ENCODE measurements at regions not wholly inside any gene's neighbourhood (a gene's known extent, or its start where the extent isn't known, plus 50 kb on each side); places are given as distances from the start of the nearest gene placed in this dataset.

DNA sequence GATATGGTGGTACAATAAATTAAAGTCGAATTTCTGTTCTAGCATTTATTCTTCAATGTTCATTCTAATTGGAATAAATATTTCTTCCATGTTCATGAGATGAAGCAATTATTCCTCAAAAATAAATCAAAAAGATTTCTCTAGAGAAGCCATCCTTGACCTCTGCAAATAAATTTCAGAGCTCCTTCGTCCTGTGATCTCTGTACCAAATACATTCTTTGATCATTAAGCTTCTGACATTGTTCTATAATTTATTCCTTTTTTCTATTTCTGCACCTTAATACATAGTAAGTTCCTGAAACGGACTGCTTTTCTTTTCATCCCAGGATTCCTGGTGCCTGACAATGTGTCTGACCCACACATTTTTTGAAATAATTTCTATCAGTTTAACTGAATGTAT, 1039.3 kb upstream of the TYRP1 start:
- Histone ChIP-seq H3K4me1 (ENCODE audit: insufficient read depth, low read length) (no peaks in the 10 kb centered on the region), H2AFZ (ENCODE audit: low read length) (no peak overlapping the region), H3K4me2 (ENCODE audit: low read length) (no peak overlapping the region), H4K20me1 (ENCODE audit: low read length) (no peaks in the 10 kb centered on the region), H3K9me2 (replicated peaks; ENCODE audit: low read length) (no peaks in the 10 kb centered on the region), H3K9me3 (ENCODE audit: low read length) (no peaks in the 10 kb centered on the region), H3K27ac (ENCODE audit: low read length) (no peak overlapping the region), H3K36me3 (ENCODE audit: low read depth, low read length) (no peaks in the 10 kb centered on the region), H3K27me3 (ENCODE audit: low read length) (no peaks in the 10 kb centered on the region), H3K9ac (ENCODE audit: low read length) (no peak overlapping the region), H3F3A (ENCODE audit: low read length, unreplicated experiment) (no peaks in the 10 kb centered on the region), H3K4me3 (ENCODE audit: low read length) (no peak overlapping the region), H3K79me2 (ENCODE audit: low read length) (no peaks in the 10 kb centered on the region)
- DNase-seq (no peak), ATAC-seq (no peak)
- TF ChIP-seq EZH2 (IDR thresholded peaks at IDR 0.05; ENCODE audit: low read length, unreplicated experiment) (no peak), EZH2phosphoT487 (IDR thresholded peaks at IDR 0.05; ENCODE audit: borderline replicate concordance, low read length) (no peak)
- TF ChIP-seq, protein P1, sequence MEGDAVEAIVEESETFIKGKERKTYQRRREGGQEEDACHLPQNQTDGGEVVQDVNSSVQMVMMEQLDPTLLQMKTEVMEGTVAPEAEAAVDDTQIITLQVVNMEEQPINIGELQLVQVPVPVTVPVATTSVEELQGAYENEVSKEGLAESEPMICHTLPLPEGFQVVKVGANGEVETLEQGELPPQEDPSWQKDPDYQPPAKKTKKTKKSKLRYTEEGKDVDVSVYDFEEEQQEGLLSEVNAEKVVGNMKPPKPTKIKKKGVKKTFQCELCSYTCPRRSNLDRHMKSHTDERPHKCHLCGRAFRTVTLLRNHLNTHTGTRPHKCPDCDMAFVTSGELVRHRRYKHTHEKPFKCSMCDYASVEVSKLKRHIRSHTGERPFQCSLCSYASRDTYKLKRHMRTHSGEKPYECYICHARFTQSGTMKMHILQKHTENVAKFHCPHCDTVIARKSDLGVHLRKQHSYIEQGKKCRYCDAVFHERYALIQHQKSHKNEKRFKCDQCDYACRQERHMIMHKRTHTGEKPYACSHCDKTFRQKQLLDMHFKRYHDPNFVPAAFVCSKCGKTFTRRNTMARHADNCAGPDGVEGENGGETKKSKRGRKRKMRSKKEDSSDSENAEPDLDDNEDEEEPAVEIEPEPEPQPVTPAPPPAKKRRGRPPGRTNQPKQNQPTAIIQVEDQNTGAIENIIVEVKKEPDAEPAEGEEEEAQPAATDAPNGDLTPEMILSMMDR (conservative IDR thresholded peaks at IDR 0.05; ENCODE audit: low read depth, low read length) = no peak
- no TSS peak for BruUV-seq (replicated peaks)
- intact Hi-C loops (cut with micrococcal nuclease) = no loop called here
- CTCF ChIA-PET = no interaction called here
- POLR2A ChIA-PET (ENCODE audit: unreplicated experiment) = no interaction called here

GRCh38 chr9:11663913-11664312, 1029.3 kb upstream of the TYRP1 start:
- Histone ChIP-seq H3K4me2 (ENCODE audit: low read length) (no peak overlapping the region), H3K27ac (ENCODE audit: low read length) (no peak overlapping the region), H2AFZ (ENCODE audit: low read length) (no peak overlapping the region), H3K36me3 (ENCODE audit: low read depth, low read length) (no peaks in the 10 kb centered on the region), H3K4me1 (ENCODE audit: insufficient read depth, low read length) (no peaks in the 10 kb centered on the region), H3F3A (ENCODE audit: low read length, unreplicated experiment) (no peaks in the 10 kb centered on the region), H3K4me3 (ENCODE audit: low read length) (no peak overlapping the region), H3K9me3 (ENCODE audit: low read length) (no peaks in the 10 kb centered on the region), H3K9me2 (replicated peaks; ENCODE audit: low read length) (no peaks in the 10 kb centered on the region), H3K27me3 (ENCODE audit: low read length) (no peaks in the 10 kb centered on the region), H3K9ac (ENCODE audit: low read length) (no peak overlapping the region), H4K20me1 (ENCODE audit: low read length) (no peaks in the 10 kb centered on the region), H3K79me2 (ENCODE audit: low read length) (no peaks in the 10 kb centered on the region)
- no peak for TF ChIP-seq EZH2phosphoT487 (IDR thresholded peaks at IDR 0.05; ENCODE audit: borderline replicate concordance, low read length)
- TF ChIP-seq EZH2 (IDR thresholded peaks at IDR 0.05; ENCODE audit: low read length, unreplicated experiment) = no peak
- TF ChIP-seq, protein P1 (conservative IDR thresholded peaks at IDR 0.05; ENCODE audit: low read depth, low read length) = no peak
- intact Hi-C loops (cut with micrococcal nuclease) = no loop called here
- POLR2A ChIA-PET (ENCODE audit: unreplicated experiment) = no interaction called here
- CTCF ChIA-PET = no interaction called here
- no peak for DNase-seq
- BruUV-seq (replicated peaks) = no TSS peak
- no peak for ATAC-seq

GRCh38 chr9:11676821-11677220, 1016.4 kb upstream of the TYRP1 start:
- peaks cover 4% of the 10 kb centered on the region; the same call in 1 of the 2 replicates for H3K9me3 ChIP-seq (ENCODE audit: low read length)
- no peaks in the 10 kb centered on the region for H3K36me3 ChIP-seq (ENCODE audit: low read depth, low read length)
- H3K27me3 ChIP-seq (ENCODE audit: low read length) = no peaks in the 10 kb centered on the region
- no peak overlapping the region for H3K4me3 ChIP-seq (ENCODE audit: low read length)
- DNase-seq = no peak
- H3K79me2 ChIP-seq (ENCODE audit: low read length) = no peaks in the 10 kb centered on the region
- intact Hi-C loops (cut with micrococcal nuclease) = no loop called here
- no peak overlapping the region for H2AFZ ChIP-seq (ENCODE audit: low read length)
- no peak for ATAC-seq
- no peaks in the 10 kb centered on the region for H3F3A ChIP-seq (ENCODE audit: low read length, unreplicated experiment)
- H3K27ac ChIP-seq (ENCODE audit: low read length) = no peak overlapping the region
- H3K9me2 ChIP-seq (replicated peaks; ENCODE audit: low read length) = no peaks in the 10 kb centered on the region
- TF ChIP-seq, protein P1 (conservative IDR thresholded peaks at IDR 0.05; ENCODE audit: low read depth, low read length) = no peak
- no peak for TF ChIP-seq EZH2phosphoT487 (IDR thresholded peaks at IDR 0.05; ENCODE audit: borderline replicate concordance, low read length)
- TF ChIP-seq EZH2 (IDR thresholded peaks at IDR 0.05; ENCODE audit: low read length, unreplicated experiment) = no peak
- H3K4me2 ChIP-seq (ENCODE audit: low read length) = no peak overlapping the region
- H4K20me1 ChIP-seq (ENCODE audit: low read length) = no peaks in the 10 kb centered on the region
- ChIA-PET POLR2A (ENCODE audit: unreplicated experiment) (no interaction called here), CTCF (no interaction called here)
- no peak overlapping the region for H3K9ac ChIP-seq (ENCODE audit: low read length)
- no TSS peak for BruUV-seq (replicated peaks)
- no peaks in the 10 kb centered on the region for H3K4me1 ChIP-seq (ENCODE audit: insufficient read depth, low read length)
